ENCODE measurements at regions not wholly inside any gene's neighbourhood (a gene's known extent, or its start where the extent isn't known, plus 50 kb on each side); places are given as distances from the start of the nearest gene placed in this dataset.
"Not testable (repeated sequence)": the region's sequence is repeated elsewhere in the genome, so short reads cannot be mapped to it uniquely, and the experiment has no call there.

DNA sequence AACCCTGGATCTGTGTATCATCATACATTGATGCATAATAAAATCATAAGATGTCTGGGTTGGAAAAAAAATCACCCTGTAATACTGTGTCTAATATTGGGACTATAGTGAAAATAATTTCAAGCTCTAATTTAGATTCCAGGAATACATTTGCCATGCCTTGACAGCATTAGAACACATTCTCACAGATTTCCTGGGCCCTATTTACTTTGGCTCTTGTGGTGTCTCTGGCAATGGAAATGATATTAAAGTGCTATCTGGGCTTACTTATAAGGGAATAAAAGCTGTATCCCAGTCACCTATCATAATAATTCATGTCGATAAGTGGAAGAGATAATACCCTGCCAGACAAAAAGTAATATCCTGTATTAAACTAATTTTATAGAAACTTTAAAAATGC lies 472.0 kb downstream of the ZPLD1 start:
- no peak for ATAC-seq
- DNase-seq: no peak

GRCh38 chr3:102909904-102910303 lies 475.1 kb downstream of the ZPLD1 start:
- ATAC-seq (no peak), DNase-seq (no peak)

DNA sequence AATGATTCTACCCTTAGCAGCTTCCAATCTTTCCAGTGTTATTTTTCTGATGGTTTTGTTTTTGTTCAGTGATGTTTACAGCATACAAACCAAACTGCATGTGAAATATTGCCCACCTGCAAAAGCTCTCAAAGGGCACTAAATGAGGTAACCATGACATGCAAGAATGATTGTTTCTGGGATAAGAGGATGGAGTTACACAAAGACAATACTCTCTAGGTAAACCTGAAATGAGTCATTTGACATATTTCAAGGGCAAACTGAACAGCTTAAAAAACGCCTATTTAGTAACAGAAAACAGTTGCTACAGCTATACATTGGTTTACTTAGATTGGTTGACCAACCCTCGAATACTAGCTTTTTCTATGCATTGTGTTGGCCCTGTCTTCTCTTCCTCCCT lies 481.7 kb downstream of the ZPLD1 start:
- ATAC-seq (no peak), DNase-seq (no peak)

DNA sequence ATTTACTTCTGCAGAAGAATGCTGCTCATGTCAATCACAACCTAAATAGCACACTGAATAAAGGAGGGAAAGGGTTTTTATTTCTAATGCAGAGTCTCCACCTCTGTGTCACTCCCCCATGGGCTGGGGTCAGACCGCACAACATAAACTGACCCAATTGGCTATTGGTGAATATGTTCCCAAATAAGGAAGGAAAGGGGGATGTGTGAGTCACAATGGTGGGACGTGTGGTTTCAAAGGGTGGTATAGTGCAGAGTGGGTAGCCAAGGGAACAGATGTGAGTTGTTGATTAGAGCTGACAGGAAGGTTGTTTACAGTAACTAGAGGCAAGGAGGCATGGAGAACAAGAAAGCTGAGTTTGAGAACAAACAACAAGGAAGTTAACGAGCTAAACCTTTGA lies 491.8 kb downstream of the ZPLD1 start:
- DNase-seq (no peak), ATAC-seq (no peak)

- ATAC-seq (no peak), DNase-seq (no peak)
Measured at GRCh38 chr3:102933377-102933776, 498.6 kb downstream of the ZPLD1 start.

DNA sequence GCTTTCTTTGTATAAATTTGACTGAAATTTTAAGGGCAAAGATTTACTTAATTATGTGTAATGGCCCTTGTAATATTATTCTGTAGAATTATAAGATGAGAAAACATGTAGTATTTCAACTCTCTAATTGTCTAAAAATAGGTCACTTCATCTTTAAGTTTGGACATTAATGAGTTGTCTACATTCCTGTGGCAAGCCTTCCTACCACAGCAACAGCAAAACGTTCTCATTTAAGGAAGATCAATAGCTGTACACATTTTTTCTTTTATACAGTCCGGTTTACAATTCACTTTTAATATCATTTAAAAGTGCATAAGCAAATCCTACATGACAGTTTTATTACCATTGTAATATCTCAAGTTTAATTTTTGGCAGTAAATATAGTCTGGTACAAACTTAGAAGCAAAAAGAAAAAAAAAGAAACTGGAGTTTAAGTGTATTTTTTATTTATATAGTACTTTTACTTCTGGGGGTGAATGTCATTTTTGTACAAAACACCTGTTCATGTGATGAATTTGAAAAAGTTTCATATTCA lies 501.8 kb downstream of the ZPLD1 start:
- DNase-seq: no peak
- no peak for ATAC-seq

GRCh38 chr3:102941786-102942185 lies 507.0 kb downstream of the ZPLD1 start:
- DNase-seq: no peak
- no peak for ATAC-seq

- ATAC-seq, DNase-seq: not testable (repeated sequence)
Measured at GRCh38 chr3:102946445-102946844, 511.6 kb downstream of the ZPLD1 start.

GRCh38 chr3:102972350-102972749 lies 537.5 kb downstream of the ZPLD1 start:
- ATAC-seq (no peak), DNase-seq (no peak)

- ATAC-seq (no peak), DNase-seq (no peak)
Measured at GRCh38 chr3:102974333-102974732, 539.5 kb downstream of the ZPLD1 start.

DNA sequence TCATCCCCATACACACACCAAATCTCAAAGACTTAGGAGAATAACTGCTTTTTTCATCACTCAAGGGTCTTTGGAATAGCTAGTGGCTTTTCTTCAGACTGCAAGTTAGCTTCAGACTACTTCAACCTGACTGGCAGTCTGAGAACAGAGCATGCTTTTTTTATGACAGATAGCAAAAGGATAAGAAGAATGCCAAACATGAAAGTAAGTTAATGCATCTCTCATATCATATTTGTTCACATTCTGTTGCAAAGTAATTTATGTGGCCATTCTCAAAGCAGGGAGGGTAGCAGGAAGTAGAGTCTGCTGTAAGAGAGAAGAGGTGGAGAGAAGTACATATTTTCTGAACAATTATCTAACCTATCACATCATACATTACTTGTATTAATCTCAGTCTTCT lies 544.4 kb downstream of the ZPLD1 start:
- ATAC-seq (no peak), DNase-seq (no peak)

GRCh38 chr3:102979682-102980354 lies 545.0 kb downstream of the ZPLD1 start:
- ATAC-seq: no peak
- no peak for DNase-seq

DNA sequence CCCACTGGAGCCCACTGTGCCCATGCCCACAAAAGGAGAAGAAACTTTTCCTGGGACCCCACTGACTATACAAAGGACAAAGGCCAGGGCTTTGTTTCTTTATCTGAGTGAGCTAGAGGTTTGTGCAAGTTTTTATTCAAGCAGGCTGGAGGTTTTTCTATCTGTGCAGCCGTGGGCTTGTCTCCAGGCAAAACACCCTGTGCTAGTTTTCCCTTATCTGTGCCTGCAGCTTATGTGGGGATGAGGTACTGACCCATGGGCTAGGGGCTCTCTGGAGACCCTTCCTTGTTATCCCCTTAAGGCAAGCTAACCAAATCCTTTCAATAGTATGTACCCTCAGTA lies 545.5 kb downstream of the ZPLD1 start:
- ATAC-seq: no peak
- DNase-seq: no peak

DNA sequence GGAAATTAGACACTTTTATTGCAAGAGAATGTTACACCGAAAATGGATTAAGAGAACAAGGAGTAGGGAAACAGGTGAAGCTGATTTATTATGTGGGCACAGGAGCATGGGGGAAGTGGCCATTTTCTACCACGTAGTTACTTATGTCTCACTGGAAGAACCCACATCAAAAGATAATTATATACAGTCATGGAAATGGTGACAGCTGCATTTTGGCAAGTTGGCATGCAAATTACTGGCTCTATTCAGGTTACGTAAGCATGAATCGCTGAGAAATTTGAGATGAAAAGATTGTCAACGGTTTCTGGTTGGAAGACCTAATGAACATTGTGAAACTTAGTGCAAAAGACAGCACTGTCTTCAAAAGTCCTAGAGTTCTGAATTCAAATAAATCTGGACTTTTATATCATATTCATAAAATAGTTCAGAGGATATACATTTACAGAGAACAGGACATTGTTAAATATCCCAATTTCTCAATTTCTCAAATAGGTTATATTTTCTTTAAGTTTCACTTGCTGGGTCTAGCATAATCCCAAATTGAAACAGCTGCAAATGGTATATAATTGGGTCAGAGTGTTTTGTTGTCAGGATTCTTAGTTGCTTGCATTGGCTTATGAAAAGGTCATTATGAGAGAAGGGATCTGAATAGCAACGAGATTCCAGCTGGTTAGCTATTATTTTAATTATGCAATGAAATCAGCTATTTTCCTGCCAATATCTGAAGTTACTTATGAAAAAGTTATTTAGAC lies 567.8 kb downstream of the ZPLD1 start:
- DNase-seq (no peak), ATAC-seq (no peak)

- no peak for DNase-seq
- ATAC-seq: no peak
Measured at GRCh38 chr3:103006526-103007183, 571.8 kb downstream of the ZPLD1 start.

DNA sequence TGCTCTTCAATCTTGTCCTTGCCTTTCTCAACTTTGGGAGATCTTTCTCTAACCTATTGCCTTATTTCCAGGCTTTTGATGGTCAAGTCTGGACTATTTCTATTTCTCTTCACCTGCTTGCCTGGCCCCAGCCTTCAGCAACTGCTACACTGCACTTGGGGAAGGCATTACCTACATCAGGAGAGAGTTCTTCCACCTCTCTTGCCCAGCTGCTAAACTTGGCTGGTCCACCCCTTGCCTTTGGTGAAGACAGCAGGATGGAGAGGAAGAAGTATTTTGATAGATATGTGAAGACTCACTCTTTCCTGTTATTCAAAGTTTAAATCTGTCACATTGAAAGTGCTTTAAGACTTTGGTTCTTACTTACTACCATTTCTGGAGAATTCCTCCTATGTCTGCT lies 574.8 kb downstream of the ZPLD1 start:
- ATAC-seq (no peak), DNase-seq (no peak)

GRCh38 chr3:103025880-103026279 lies 591.1 kb downstream of the ZPLD1 start:
- ATAC-seq (no peak), DNase-seq (no peak)

GRCh38 chr3:103033841-103034240 lies 599.0 kb downstream of the ZPLD1 start:
- no peak for ATAC-seq
- DNase-seq: no peak

DNA sequence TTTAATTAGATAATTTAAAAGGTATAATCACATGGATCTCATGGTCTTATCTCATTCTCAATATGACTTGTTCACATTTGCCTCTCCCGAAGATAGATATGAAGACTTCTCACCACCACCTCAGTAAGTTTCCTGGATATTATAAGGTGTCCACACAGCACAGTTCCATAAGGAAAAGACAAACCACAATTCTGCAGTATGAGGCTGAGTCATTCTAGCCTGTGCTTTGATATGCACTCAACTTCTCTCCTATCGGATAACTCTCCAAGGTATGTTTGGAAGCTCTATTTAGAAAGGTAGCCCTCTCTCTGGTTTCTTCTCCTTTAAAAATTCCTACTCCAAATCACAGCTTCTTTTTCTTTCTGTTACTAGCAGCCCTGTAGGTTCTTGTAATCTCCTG lies 612.8 kb downstream of the ZPLD1 start:
- ATAC-seq (no peak), DNase-seq (no peak)

GRCh38 chr3:103048068-103048722 lies 613.4 kb downstream of the ZPLD1 start:
- DNase-seq (no peak), ATAC-seq (no peak)

DNA sequence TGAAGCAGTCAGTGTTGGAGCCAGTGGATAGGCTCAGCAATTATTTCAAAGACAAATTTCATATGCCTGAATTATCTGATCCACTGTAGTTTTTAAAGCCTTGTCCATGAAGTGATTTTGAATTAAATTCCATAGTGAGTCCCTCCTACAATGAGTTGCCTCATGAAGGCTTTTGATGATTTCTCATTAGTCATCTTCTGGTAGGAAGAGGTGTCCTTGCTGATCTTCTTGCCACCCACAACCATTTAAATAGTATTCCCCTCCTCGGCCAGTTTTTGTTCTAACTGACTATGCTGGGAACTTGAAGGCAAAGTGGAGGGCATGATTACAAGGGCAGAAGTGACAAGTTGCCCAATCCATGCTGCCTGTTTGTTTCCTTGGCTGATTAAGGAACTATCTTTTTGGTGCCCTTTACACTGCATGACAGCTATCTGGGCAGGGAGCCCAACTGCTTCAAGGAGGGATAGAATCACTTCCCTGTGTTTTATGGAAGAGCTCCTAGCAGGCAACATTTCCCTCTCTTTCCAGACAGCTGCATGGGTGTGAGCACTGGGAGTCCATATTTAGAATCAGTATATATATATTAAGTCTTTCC lies 617.5 kb downstream of the ZPLD1 start:
- ATAC-seq (no peak), DNase-seq (no peak)

DNA sequence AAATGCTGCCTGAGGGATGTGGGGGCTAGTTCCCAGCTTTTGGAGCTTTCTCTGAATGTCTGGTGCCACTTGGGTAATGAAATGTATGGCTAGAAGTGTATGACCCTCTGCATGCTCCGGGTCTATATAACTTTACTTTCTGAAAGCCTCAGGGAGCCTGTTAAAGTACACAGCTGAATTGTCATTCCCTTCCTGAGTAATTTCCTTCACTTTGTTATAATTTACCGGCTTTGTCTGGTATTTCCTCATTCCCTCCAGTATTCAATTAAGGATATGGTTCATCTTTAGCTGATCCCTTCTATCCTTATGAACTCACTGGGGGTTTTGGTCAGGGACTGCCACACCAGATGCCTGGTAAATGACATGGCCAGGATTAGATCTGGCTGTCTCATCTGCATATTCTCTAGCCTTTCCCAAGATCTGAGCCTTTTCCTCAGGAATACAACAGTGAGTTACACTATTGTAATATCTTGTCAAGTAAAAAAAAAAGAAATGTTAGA lies 620.3 kb downstream of the ZPLD1 start:
- no peak for DNase-seq
- ATAC-seq: no peak
